Gastrocnemius medialis (tissue), 4 donors: ENCODE measurements at regions not wholly inside any gene's neighbourhood (a gene's known extent, or its start where the extent isn't known, plus 50 kb on each side); places are given as distances from the start of the nearest gene placed in this dataset.

Experiments used
- POLR2A ChIP-seq, 2 donors: fragments of 450-650 bp; IDR thresholded peaks; one replicate each; pipeline ENCODE4 v1.6.1; 2017; ENCODE audit warnings: antibody characterized with exemption in 2 of 2, mild to moderate bottlenecking in 2 of 2, moderate library complexity in 2 of 2
- TF ChIP-seq, protein P1 (sequence below), 5 experiments: fragments of 450-650 bp in 3 of 5; fragments of 200-600 bp in 2 of 5; sonication (generic) in 2 of 5; IDR thresholded peaks in 4 of 5; conservative IDR thresholded peaks in 1 of 5; 1 replicate in 4 of 5; 2 replicates in 1 of 5; pipeline ENCODE4 v1.5.1; 2016 to 2019; ENCODE audit warnings: antibody characterized with exemption in 5 of 5, mild to moderate bottlenecking in 3 of 5, moderate library complexity in 3 of 5

DNA sequence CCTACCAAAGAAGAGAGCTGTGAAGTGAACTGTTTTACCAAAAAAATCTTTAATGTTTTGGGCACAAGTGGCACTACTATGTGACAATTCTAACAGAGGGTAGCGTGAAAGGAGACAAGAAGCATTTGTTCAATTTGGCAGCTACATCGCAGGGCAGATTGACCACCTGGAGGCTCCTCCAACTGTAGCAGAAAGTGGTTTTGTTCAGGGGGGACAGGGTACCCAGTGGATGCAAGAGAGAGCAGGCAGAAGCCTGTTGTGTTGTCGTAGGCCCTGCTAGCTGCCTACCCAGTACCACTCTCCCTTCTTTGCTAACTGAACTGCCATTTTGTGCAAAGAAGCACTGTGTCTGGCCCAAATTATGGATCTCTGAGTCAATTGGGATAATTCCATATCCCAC, 54.8 kb upstream of the SYN2 start:
- TF ChIP-seq, protein P1, sequence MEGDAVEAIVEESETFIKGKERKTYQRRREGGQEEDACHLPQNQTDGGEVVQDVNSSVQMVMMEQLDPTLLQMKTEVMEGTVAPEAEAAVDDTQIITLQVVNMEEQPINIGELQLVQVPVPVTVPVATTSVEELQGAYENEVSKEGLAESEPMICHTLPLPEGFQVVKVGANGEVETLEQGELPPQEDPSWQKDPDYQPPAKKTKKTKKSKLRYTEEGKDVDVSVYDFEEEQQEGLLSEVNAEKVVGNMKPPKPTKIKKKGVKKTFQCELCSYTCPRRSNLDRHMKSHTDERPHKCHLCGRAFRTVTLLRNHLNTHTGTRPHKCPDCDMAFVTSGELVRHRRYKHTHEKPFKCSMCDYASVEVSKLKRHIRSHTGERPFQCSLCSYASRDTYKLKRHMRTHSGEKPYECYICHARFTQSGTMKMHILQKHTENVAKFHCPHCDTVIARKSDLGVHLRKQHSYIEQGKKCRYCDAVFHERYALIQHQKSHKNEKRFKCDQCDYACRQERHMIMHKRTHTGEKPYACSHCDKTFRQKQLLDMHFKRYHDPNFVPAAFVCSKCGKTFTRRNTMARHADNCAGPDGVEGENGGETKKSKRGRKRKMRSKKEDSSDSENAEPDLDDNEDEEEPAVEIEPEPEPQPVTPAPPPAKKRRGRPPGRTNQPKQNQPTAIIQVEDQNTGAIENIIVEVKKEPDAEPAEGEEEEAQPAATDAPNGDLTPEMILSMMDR (IDR thresholded peaks at IDR 0.05 in 4 of 5, conservative IDR thresholded peaks at IDR 0.05 in 1 of 5) = no peak
- no peak for TF ChIP-seq POLR2A (IDR thresholded peaks at IDR 0.05)
